HG03457 (cell line): ENCODE measurements at regions not wholly inside any gene's neighbourhood (a gene's known extent, or its start where the extent isn't known, plus 50 kb on each side); places are given as distances from the start of the nearest gene placed in this dataset.
"Not testable (repeated sequence)": the region's sequence is repeated elsewhere in the genome, so short reads cannot be mapped to it uniquely, and the experiment has no call there.

Experiments used
- ATAC-seq: cut with Tn5 transposase; IDR thresholded peaks from one replicate; pipeline ENCODE4 v1.9.1; 2021; ENCODE audit warnings: moderate number of reproducible peaks; ENCODE audit not compliant: unreplicated experiment

DNA sequence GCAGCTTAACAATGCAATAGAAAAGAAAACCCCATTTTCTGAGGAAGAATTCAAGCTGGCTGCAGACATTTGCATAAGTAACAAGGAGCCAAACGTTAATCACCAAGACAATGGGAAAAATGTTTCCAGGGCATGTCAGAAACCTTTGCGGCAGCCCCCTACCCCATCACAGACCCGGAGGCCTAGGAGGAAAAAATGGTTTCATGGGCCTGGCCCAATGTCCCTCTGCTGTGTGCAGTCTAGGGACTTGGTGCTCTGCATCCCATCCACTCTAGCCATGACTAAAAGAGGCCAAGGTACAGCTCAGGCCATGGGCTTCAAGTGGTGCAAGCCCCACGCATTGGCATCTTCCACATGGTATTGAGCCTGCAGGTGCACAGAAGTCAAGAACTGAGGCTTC, 147.0 kb upstream of the NR3C2 start:
- ATAC-seq = no peak

DNA sequence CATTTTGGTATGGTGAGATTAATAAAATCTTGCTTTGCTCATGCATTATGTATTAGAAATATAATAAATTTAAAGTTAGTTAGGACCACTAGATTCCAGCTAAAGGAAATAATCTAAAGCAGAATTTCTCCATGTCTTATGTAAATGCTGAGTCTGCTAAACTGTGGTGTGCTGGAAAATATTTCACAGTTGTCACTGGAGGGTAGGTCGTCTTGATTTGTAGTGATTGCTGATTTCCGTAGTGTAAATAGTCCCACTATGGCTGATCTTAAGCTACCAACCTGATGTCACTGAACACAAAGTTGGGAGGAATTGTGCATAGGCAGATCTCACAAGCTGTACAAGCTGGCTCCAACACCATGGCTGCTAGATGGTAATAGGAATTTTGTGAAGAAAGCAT, 133.4 kb upstream of the NR3C2 start:
- no peak for ATAC-seq

DNA sequence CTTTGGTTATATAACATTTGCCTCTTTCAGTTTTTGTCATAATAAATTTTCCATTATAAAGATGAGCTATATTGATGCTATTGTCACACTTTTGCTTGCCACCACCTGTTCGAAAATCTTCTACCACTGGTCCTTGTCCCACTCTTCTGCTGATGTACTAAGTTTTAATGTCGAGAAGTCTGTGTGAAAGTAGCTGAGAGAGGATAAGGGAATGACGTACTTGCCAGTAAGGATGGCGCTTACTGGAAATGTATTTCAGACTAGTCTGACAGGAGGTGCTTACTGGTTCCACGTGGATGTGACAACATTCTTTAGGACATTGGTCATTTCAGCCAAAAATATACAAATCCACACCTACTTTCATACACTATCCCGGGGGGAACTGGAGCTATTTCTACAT, 132.7 kb upstream of the NR3C2 start:
- no peak for ATAC-seq

DNA sequence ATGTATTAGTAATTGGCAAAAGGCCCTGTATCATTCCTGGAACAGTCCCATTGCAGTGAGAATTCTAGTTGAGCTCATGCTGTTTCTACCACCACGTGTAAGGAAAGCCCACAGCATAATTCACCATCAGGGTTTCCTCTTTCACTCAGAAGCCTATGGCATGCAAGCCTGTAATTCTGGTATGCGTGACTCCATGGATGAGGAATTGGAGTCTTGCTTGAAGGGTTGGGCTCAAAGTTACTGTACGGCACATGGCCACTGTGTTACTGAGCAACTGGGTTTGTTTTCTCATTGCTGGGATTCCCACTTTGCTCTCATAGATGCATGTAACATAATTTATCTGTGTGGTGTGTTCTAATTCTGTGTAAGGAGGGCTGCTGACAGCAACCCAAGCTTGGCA, 132.3 kb upstream of the NR3C2 start:
- ATAC-seq = no peak

DNA sequence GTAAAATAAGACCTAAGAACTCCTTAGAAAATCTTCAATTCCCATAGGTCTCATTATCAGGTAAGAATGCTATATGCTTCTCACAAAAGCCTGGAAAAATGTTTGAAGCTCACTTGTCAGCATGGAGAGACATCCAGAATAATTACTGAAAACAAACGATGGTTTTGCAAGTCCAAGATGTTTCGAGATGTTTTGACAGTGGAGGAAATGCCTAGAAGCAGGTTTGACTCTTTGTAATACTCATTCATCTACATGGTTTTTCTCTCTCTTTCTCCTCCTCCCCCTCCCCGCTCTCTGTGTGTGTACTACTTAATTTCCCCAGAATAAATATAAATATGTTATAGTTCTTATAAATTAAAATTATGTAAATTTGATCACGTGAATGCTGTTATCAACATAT, 131.9 kb upstream of the NR3C2 start:
- no peak for ATAC-seq

DNA sequence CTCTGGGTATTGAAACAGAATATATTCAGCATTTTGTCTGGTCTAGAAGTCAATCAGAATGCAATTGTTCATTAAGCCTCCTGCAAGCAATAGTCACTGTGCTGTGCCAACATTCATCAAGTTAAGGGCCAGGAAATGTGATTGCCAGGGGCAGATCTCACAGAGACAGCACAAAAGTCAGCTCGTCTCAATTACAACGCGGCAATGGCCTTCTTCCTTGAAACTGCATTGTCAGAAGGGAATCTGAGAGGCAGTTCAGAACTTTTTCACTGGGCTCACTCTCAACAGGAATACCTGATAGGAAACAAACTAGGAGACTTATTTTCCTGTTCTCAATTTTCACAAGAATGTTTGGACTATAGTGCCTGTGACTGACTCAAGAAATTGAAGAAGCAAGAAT, 131.1 kb upstream of the NR3C2 start:
- ATAC-seq = no peak

DNA sequence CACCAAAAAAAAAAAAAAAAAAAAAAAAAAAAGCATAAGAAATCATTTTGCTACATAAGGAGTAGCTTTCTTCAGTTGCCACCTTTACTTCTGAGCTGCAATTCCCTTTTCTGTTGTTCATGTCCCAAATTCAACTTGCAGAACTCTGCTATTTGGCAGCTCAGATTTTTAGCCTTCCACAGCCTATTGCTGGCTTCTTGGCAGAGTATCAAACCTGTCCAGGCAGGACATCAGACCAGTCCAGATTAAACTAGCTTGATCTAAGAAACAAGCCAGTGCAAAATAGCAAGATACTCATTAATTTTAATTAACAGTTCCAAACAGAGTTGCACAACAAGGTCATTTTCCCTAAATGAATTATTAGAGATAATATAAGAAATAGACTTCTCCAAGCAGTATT, 123.6 kb upstream of the NR3C2 start:
- no peak for ATAC-seq

DNA sequence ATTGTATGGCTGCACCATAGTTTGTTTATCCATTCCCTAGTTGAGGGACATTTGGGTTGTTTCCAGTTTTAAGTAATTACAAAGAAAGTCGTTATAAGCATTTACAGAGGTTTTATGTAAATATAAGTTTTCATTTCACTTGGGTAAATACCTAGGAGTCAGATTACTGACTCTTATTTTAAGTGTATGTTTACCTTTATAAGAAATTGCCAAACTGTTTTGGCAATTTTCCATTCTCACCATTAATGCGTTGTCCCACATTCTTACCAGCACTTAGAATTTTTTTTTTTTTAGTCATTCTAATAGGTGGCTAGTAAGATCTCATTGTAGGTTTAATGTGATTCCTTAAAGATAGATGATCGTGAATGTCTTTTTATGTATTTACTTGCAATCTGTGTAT, 121.5 kb upstream of the NR3C2 start:
- no peak for ATAC-seq

DNA sequence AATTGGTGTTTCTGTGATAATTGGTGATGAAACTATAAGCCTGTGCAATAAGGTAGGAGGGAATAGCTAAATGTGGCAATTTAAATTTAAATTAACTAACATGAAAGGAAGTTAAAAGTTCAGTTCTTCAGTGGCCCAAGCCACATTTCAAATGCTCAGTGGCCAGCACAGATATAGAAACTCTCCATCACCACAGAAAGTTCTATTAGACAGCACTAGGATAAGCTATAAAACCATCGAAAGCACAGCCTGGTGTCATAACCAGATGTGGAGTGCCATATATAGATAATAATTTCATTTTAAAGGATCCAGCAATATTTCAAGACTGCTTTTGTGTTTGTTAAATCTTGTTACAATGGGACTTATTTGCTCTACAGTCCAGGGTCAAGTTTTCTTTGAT, 119.3 kb upstream of the NR3C2 start:
- no peak for ATAC-seq

DNA sequence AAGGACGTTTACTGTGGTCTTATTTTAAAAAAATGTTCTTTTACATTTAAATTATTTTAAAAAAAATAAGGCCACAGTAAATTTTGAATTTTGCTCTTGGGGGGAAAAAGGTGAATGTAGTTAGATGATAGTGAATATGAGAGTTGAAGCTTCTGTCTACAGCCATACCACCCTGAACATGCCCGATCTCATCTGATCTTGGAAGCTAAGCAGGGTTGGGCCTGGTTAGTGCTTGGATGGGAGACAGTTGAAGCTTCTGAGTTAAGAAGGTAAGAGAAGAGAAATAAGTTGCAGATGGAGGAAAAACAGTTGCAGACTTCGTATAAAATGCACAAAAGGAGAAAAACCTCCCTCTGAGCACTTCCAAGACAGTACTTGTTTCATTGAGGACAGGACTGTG, 115.6 kb upstream of the NR3C2 start:
- no peak for ATAC-seq

DNA sequence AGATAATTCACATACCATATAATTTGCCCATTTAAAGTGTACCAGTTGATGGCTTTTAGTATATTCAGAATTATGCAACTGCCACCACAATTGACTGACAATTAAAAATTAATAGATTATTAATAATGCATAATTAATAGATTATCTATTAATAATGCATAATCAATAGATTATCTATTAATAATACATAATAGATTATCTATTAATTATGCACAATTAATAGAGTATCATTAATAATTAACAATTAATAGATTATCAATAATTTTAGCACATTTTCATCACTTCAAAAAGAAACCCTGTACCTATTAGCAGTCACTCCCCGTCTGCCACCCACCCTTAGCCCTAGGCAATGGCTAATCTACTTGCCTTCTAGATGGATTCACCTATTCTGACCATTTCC, 108.6 kb upstream of the NR3C2 start:
- ATAC-seq = no peak

DNA sequence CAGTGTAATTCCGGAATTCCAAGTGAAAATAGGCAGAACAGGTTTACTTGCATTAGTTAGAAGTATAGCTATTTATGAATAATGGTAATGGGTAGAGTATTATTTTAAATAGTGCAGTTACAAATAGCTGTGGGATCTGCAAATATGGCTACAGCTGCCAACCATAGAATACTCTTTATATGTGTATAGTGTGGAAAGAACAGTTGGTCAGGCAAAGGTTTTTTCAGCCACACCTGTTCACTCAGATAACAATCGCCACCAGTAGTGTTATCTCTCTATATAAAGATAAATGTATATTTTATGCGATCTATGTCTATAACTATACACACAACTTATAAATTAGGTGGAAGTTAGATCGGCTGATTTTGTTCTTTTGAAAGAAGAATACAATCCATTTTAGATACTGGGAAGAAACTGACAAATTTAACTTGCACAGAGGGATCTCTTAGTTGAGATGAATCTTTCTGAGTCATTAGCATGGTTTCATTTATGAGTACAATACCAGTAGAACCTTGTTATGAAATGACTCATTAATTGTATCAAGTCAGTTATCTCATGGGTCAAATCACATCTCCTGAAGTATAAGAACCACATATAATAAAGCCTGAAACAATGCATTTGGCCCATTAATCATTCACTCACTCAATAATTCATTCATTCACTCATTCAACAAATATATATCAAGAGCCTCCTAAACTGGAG, 100.9 kb upstream of the NR3C2 start:
- no peak for ATAC-seq

DNA sequence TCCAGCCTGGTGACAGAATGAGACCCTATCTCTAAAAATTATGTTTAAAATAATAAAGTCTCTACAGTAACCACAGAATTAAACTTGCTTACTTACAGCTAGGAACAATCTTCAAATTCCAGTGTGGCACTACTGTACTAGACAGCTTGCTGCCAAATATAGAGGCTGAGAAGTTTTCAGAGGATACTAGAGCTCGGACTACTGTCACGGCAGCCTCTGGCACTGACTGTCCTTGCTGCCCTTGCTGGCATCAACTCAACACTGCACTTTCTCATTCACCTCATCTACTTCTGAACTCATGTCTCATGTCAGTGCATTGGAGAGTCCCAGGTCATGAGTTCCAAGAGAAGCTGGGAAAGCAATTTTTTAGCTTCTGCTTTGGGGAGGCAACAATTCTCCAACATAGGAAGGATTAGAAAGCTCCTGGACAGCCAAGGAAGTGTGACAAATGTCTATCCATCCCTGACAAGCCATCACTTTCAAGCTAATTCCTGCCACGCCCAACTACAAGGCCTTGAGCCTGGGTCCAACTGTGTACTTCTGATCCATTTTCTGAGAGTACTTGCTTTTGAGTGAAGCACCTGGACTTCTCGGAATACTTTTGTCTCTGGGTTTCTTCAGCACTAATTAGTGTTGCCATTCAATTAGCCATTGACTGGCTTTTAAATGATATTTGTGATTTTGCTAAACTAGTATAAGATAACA, 98.6 kb upstream of the NR3C2 start:
- no peak for ATAC-seq

DNA sequence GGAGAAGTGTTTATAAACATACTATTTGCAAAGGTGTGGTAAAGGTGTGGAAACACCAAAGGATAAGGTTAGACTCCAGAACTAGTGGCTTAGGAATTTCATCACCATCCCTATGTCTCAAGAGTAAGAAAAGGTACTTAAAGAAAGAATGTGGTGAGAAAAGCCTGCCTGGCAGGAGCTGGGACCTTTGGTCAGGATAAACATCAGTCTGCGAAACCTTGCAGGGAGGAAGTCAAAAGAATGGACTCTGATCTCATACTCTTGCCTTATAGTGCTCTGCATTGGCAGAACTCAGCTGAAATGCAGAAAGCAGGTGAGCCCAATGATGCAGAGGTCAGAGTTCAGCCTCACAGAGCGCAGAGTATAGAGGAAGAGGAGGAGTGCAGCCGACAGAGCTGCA, 97.2 kb upstream of the NR3C2 start:
- no peak for ATAC-seq

DNA sequence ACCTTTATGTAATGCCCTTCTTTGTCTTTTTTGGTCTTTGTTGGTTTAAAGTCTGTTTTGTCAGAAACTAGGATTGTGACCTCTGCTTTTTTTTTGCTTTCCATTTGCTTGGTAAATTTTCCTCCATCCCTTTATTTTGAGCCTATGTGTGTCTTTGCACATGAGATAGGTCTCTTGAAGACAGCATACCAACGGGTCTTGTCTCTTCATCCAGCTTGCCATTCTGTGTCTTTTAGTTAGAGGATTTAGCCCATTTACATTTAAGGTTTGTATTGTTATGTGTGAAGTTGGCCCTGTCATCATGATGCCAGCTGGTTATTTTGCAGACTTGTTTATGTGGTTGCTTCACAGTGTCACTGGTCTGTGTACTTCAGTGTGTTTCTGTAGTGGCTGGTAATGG, 91.6 kb upstream of the NR3C2 start:
- not testable (repeated sequence) for ATAC-seq

DNA sequence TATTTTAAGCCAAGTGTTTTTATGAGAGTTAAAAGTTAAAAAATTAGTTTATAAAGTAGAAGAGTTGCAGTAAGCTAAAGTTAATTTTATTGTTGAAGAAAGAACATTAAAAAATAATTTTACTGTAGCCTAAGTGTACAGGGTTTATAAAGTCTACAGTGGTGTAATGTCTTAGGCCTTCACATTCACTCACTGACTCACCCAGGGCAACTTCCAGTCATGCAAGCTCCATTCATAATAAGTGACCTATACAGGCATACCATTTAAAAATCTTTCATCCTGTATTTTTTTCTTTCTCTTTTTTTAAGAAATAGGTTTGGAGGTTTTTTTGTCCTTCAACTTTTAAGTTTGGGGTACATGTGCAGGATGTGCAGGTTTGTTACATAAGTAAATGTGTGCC, 87.9 kb upstream of the NR3C2 start:
- no peak for ATAC-seq

DNA sequence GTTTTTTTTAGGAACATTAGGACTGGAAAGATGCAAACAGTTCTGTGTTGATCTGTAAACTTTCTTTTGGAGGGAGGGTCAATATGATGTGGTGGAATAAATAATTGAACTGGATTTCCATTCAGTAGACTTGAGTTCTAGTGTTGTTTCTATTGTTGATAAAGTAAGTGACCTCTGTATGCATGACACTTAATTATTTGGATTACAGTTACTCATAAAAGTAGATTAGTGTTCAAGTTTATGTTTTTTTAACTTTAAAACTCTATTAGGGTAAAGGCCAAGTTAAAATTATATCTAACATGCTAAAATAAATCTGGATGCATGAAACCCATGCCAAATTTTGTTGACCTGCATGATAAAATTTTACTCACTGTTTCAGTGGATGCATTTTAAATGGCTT, 85.4 kb upstream of the NR3C2 start:
- no peak for ATAC-seq

DNA sequence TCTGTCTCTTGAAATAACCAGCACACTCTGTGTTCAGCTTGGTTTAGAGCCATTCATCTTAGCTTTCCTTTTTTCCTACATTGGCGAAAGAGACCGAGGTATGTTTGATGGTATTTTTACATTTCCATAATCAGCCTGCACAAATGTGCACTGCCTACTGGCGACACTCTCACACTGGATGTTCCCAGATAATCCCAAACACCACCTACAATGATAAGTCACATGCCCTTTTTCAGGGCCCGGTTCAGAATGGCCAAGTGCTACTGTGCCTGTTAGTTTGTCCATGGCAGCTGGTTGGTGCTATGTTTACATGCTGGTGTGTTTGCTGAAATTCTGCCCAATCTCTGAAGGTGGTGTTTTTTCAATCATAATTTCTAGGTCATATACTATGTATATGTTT, 80.8 kb upstream of the NR3C2 start:
- no peak for ATAC-seq

DNA sequence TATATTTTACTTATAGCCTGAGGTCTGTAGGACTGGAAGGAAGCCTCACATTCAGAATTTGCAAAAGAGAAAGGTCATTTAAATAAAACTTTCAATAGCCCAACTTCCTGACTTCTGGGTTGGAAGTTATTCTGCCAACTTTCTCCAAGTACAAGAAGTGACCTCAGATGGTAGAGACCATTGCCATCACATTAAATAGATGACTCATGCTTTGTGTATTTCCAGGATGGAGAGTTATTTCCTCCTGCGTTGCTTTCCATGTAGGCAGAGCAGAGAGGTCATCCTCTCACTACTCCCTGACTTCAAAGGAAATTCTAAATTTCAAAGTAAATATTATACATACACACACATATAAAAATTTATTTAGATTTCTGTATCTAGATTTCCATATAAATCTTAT, 73.0 kb upstream of the NR3C2 start:
- ATAC-seq = no peak

DNA sequence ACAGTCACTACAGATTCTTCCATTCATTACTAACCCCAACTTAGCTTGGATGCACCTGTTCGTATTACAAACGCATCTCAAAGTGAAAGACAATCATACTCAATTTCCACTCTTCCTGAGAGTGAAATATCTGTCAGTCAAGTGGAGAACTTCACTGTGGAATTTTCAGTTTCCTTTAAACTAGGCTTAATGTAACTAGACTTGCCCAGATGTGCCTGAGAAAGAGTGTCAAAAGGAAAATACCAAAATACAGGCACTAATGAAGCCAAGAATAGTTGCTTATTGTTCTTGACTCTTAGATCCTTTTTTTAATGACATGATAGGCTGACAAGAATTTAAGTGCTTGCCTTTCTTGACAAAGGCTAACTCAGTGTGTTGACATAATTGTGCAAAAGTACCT, 72.4 kb upstream of the NR3C2 start:
- ATAC-seq = no peak

DNA sequence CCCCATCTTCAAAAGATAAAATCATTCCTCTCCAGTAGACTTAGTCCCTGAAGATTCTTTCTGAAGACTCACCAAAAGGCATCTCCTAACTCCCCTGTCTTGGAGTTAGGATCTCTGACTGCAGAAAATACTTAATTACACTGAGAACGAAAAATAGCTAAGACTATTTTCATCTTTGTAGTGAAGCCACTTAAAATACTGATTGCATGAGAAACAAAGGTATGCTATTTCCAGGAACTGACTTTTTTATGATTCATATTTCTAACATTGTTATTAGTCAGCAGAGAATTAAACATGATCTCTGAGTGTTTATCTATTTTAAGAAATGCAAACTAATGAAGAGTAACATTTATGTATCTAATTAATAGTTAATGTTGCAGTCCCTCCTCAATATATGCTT, 71.8 kb upstream of the NR3C2 start:
- ATAC-seq = no peak

DNA sequence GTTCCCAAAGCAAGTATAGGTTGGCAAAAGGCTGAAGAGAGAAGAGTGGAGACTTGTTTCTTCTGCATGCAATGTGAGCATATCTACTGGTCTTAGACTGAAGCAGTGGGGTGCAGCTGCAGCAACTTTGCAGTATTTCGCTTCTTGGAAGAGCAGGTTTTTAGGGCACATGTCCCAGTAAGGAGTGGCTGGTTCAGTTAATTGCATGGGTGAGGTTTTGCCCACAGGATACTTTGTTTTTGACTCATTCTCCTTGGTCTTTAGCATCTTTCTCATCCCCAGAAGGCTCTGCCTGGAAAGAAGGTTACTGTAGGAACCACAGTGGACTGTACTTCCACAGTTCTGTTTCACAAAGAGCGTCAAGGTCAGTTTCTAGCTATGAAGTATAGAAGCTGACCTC, 68.0 kb upstream of the NR3C2 start:
- no peak for ATAC-seq

DNA sequence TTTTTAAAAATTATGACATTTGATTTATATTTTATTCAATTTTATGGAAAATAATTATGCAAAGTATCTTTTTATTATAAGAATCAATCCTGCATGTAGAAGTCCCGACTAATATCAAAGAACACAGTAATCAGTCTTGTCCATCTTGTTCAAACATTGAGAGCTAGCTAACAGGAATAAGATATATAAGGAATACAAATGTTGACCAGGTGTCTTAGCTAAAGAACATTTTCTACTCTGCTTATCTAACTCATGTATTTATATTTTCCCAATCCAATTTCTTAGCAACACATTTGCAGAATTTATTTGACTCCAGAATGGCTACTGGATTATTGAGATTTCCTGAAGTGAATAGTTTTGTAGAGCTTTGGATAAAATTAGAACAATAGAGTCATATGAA, 61.5 kb upstream of the NR3C2 start:
- no peak for ATAC-seq
